Cardiac muscle cell (in vitro differentiated cells and primary cell): ENCODE measurements at regions not wholly inside any gene's neighbourhood (a gene's known extent, or its start where the extent isn't known, plus 50 kb on each side); places are given as distances from the start of the nearest gene placed in this dataset.

ENCODE experiments used
- DNase-seq, 2 donors: peaks; one replicate each; pipeline versions ENCODE4 v3.0.0 to v3.0.0-alpha.2; 2010 to 2017; ENCODE audit warnings: low read depth in 1 of 2, low spot score in 1 of 2
- H3K27ac ChIP-seq: fragments of 200-600 bp; sonication (generic); 2 replicates; pipeline ENCODE4 v1.5.1; 2016
- H3K27me3 ChIP-seq: fragments of 200-600 bp; sonication (generic); 2 replicates; pipeline ENCODE4 v1.6.0; 2016; ENCODE audit warnings: control low read depth
- H3K36me3 ChIP-seq: fragments of 200-600 bp; sonication (generic); 2 replicates; pipeline ENCODE4 v1.5.1; 2016; ENCODE audit warnings: control low read depth
- H3K4me1 ChIP-seq: fragments of 200-600 bp; sonication (generic); 2 replicates; pipeline ENCODE4 v1.8.1; 2017; ENCODE audit warnings: low read depth, mild to moderate bottlenecking, mixed run types
- H3K4me3 ChIP-seq: fragments of 200-600 bp; sonication (generic); 2 replicates; pipeline ENCODE4 v1.5.1; 2016; ENCODE audit warnings: mild to moderate bottlenecking
- H3K9me3 ChIP-seq: fragments of 200-600 bp; sonication (generic); 2 replicates; pipeline ENCODE4 v1.5.1; 2017; ENCODE audit warnings: low read depth, mild to moderate bottlenecking, control low read depth
- TF ChIP-seq, protein P1 (sequence below): IDR thresholded peaks from 2 replicates; pipeline ENCODE4 v1.5.1; 2012; ENCODE audit warnings: low read depth, mild to moderate bottlenecking, low read length

DNA sequence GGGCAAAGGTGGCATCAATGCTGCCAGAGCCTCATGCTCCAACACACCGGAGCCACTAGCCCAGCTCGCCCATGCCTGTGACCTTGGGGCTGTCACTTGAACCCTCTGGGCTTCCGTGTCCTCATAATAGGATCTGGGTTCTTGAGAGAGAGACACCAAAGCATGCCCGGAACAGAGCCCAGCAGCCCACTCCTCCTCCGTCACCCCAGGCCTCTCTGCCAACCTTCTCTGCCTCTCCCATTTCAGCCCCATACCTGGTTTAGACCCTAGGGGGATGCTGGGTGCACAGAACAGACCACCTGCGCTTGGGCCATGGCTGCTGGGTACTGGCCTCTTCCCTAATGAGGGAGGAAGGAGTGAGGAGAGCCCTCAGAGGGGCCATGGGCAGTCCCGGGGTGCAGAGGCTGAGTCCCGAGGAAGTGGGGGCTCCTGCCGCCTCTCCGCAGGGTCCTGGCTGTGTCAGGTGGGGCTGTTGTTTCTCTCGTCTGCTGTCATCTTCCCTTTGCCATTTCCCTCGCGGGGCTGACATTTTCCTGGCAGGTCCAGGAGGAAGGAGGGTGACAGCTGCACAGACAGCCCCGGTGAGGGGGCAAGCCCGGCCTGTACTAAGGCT lies 172.4 kb upstream of the RTL1 start:
- TF ChIP-seq, protein P1, sequence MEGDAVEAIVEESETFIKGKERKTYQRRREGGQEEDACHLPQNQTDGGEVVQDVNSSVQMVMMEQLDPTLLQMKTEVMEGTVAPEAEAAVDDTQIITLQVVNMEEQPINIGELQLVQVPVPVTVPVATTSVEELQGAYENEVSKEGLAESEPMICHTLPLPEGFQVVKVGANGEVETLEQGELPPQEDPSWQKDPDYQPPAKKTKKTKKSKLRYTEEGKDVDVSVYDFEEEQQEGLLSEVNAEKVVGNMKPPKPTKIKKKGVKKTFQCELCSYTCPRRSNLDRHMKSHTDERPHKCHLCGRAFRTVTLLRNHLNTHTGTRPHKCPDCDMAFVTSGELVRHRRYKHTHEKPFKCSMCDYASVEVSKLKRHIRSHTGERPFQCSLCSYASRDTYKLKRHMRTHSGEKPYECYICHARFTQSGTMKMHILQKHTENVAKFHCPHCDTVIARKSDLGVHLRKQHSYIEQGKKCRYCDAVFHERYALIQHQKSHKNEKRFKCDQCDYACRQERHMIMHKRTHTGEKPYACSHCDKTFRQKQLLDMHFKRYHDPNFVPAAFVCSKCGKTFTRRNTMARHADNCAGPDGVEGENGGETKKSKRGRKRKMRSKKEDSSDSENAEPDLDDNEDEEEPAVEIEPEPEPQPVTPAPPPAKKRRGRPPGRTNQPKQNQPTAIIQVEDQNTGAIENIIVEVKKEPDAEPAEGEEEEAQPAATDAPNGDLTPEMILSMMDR = no peak
- no peak for DNase-seq
- H3K27ac ChIP-seq = no peak overlapping the region
- no peaks in the 10 kb centered on the region for H3K9me3 ChIP-seq
- no peaks in the 10 kb centered on the region for H3K36me3 ChIP-seq
- H3K27me3 ChIP-seq = peaks cover 5% of the 10 kb centered on the region
- H3K4me3 ChIP-seq = no peak overlapping the region
- no peaks in the 10 kb centered on the region for H3K4me1 ChIP-seq

DNA sequence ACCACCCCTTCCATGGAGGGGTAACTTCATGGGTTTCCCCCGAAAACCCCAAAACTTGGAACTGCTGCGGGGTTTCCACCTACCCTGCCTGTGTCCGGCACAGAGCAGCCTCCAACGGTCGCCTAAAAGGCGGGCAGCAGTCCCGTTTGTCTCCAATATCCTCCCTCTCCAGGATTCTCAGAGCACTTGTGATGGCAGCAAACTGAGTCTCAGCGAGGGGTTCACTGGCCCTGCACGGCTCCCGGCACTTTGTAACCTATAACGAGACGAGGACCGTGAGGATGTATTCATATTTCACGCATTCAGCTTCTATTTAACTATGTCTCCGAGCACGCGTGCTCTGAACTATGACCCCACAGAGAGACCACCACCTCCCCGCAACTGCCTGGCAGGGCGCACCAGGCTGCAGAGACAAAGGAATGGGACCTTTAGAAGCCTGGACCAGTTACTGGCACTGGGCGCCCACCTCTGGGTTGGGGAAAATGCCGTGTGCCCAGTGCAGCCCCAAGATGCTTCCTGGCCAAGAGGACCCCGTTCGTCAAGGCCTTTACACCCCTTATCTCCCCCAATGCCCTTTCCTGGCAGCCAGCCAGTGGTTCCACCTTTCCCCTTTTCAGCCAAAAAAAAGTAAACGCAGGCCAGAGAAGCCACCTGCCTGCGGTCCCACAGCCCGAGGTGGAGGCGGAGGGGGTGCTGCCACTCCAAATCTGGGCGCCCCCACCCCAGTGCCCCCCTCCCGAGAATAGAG lies 173.1 kb upstream of the RTL1 start:
- H3K9me3 ChIP-seq = no peaks in the 10 kb centered on the region
- no peak for DNase-seq
- TF ChIP-seq, protein P1 = no peak
- no peak overlapping the region for H3K4me3 ChIP-seq
- H3K36me3 ChIP-seq = no peaks in the 10 kb centered on the region
- H3K4me1 ChIP-seq = no peaks in the 10 kb centered on the region
- no peak overlapping the region for H3K27ac ChIP-seq
- peaks cover 5% of the 10 kb centered on the region for H3K27me3 ChIP-seq

DNA sequence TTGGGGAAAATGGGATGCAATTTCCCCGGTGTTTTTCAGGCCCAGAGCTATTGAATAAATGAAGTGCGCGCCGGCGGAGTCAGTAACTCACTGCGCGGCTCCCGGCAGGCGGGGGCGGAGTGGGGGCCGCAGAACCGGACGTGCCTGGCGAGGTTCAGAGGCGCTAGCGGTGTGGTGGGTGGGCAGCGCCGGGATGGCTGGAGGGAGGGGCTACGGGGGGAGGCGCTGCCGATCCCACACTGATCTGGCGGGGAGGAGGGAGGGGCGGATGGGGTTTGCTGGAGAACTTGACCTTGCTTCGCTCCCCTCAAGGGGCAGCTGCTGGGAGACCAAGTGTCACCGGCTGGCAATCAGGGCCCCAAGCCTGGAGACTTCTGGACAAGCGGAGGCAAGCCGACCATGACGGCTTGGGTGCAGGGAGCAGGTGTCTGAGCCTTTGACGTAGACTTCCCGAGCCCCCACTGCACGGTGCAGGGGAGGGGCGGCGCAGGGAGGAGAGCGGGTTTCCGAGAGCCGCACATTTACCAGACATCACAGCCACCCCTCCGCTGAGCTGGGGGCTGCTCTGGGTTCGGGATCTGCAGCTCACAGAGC lies 174.1 kb upstream of the RTL1 start:
- TF ChIP-seq, protein P1 = no peak
- no peaks in the 10 kb centered on the region for H3K4me1 ChIP-seq
- H3K4me3 ChIP-seq = peak overlapping the region; percentile 11
- H3K27ac ChIP-seq = no peak overlapping the region
- H3K9me3 ChIP-seq = no peaks in the 10 kb centered on the region
- no peaks in the 10 kb centered on the region for H3K36me3 ChIP-seq
- H3K27me3 ChIP-seq = peaks cover 5% of the 10 kb centered on the region
- peak; percentile 50 to 64 for DNase-seq

DNA sequence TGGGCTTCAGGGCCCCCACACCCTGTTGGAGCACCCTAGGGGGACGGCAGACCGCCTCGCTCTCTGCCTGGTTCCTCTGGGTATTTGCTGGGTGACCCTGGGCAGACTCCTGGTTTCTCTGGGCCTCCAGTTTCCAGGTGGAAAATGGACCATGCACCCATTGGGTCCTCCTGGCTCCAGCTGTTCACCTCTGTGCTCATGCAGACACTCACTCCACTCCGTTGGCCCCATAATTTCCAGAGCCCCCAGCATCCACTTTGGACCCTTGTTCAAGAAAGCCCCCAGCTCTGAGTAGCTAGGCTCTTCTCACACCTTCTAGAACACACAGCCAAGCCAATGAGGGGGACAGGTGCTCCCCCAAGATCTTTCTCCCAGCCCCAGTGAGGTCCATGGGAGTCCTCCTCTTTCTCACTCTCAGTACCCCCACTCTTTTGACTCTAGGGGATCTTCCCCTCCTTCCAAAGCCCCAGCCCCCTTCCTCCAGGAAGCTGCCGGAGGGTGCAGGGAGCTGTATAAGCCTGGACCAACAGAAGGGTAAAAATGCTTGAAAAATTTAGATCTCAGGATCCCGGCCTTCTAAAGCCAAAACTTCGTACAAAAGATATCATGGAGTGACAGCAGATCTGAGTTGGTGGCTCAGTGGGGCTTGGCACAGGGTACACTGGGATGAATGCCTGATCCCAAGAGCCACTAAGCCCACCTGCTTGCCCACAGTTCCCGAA lies 174.8 kb upstream of the RTL1 start:
- Histone ChIP-seq H3K4me3 (no peak overlapping the region), H3K4me1 (no peaks in the 10 kb centered on the region), H3K36me3 (no peaks in the 10 kb centered on the region), H3K9me3 (no peaks in the 10 kb centered on the region), H3K27ac (no peak overlapping the region), H3K27me3 (peaks cover 5% of the 10 kb centered on the region)
- no peak for DNase-seq
- TF ChIP-seq, protein P1 = no peak

DNA sequence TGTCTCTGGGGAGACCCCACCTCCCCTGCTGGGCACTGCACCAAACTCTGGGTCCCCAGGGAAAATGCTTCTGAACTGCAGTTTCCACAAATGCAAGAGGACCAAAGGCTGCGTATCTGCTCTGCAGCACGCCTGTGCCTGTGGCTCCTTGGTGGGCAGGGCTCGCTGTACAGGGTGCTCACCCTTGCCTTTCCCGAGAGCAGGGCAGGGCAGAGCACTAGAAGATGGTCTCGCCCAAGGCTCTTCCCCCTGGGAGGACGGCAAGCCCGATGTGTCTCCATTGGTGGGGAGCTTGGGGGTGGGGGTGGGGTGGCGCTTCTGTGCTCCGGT lies 175.3 kb upstream of the RTL1 start:
- Histone ChIP-seq H3K27ac (no peak overlapping the region), H3K4me1 (no peaks in the 10 kb centered on the region), H3K36me3 (no peaks in the 10 kb centered on the region), H3K27me3 (peaks cover 5% of the 10 kb centered on the region), H3K4me3 (no peak overlapping the region), H3K9me3 (no peaks in the 10 kb centered on the region)
- DNase-seq = no peak
- TF ChIP-seq, protein P1 = no peak
